ENCODE measurements at regions not wholly inside any gene's neighbourhood (a gene's known extent, or its start where the extent isn't known, plus 50 kb on each side); places are given as distances from the start of the nearest gene placed in this dataset.

- no peak overlapping the region for H3K4me3 ChIP-seq (ENCODE audit: low read depth, low read length)
- TF ChIP-seq CTCF (IDR thresholded peaks at IDR 0.05; ENCODE audit: low read depth, low read length), result no peak
- H3K27me3 ChIP-seq (ENCODE audit: control insufficient read depth, insufficient read depth, low read length), result no peaks in the 10 kb centered on the region
- no peak for DNase-seq (ENCODE audit: low read depth, low spot score)
- ChIA-PET CTCF (interaction anchor here (0.5 to 1.3 kb wide), 3 partner anchors 416 to 645 kb away, joined by 3 to 13 read pairs (median 7); no protein-coding TSS in a partner anchor), POLR2A (no interaction called here)
- H3K27ac ChIP-seq (ENCODE audit: low read depth, low read length), result no peak overlapping the region
- H3K9me3 ChIP-seq (ENCODE audit: control insufficient read depth, insufficient read depth, low read length), result no peaks in the 10 kb centered on the region
Observed at GRCh38 chr7:16136896-16137295, 284.4 kb downstream of the CRPPA start.

- Histone ChIP-seq H3K9me3 (ENCODE audit: control insufficient read depth, insufficient read depth, low read length) (no peaks in the 10 kb centered on the region), H3K27ac (ENCODE audit: low read depth, low read length) (no peak overlapping the region), H3K27me3 (ENCODE audit: control insufficient read depth, insufficient read depth, low read length) (no peaks in the 10 kb centered on the region), H3K4me3 (ENCODE audit: low read depth, low read length) (no peak overlapping the region)
- DNase-seq (ENCODE audit: low read depth, low spot score), result no peak
- no peak for TF ChIP-seq CTCF (IDR thresholded peaks at IDR 0.05; ENCODE audit: low read depth, low read length)
- ChIA-PET POLR2A (no interaction called here), CTCF (no interaction called here)
Observed at GRCh38 chr7:16135658-16136057, 285.7 kb downstream of the CRPPA start.

GRCh38 chr7:16130111-16131110 is 290.9 kb downstream of the CRPPA start:
- no peak overlapping the region for H3K27ac ChIP-seq (ENCODE audit: low read depth, low read length)
- no peaks in the 10 kb centered on the region for H3K9me3 ChIP-seq (ENCODE audit: control insufficient read depth, insufficient read depth, low read length)
- DNase-seq (ENCODE audit: low read depth, low spot score), result no peak
- no peak for TF ChIP-seq CTCF (IDR thresholded peaks at IDR 0.05; ENCODE audit: low read depth, low read length)
- no peaks in the 10 kb centered on the region for H3K27me3 ChIP-seq (ENCODE audit: control insufficient read depth, insufficient read depth, low read length)
- ChIA-PET POLR2A (no interaction called here), CTCF (interaction anchor here (2.1 kb wide), 1 partner anchor 434 kb away, joined by 10 read pairs; no protein-coding TSS in a partner anchor)
- no peak overlapping the region for H3K4me3 ChIP-seq (ENCODE audit: low read depth, low read length)

- H3K27ac ChIP-seq (ENCODE audit: low read depth, low read length), result no peak overlapping the region
- ChIA-PET CTCF (interaction anchor here (2.1 kb wide), 1 partner anchor 435 kb away, joined by 10 read pairs; no protein-coding TSS in a partner anchor), POLR2A (interaction anchor here (1.0 kb wide), 1 partner anchor 291 kb away, joined by 3 read pairs; no protein-coding TSS in a partner anchor)
- peak; percentile 32 for DNase-seq (ENCODE audit: low read depth, low spot score)
- no peaks in the 10 kb centered on the region for H3K9me3 ChIP-seq (ENCODE audit: control insufficient read depth, insufficient read depth, low read length)
- H3K27me3 ChIP-seq (ENCODE audit: control insufficient read depth, insufficient read depth, low read length), result no peaks in the 10 kb centered on the region
- no peak overlapping the region for H3K4me3 ChIP-seq (ENCODE audit: low read depth, low read length)
- no peak for TF ChIP-seq CTCF (IDR thresholded peaks at IDR 0.05; ENCODE audit: low read depth, low read length)
Observed at GRCh38 chr7:16129431-16130110, 291.8 kb downstream of the CRPPA start.

All from AG04450 (cell line).